NCI-H2196 (cell line): ENCODE measurements at regions not wholly inside any gene's neighbourhood (a gene's known extent, or its start where the extent isn't known, plus 50 kb on each side); places are given as distances from the start of the nearest gene placed in this dataset.

Experiments used
- DNase-seq: peaks from one replicate; lab custom pipeline; 2025; ENCODE audit not compliant: unreplicated experiment; lab: John Stamatoyannopoulos, UW

- no peak for DNase-seq
Measured at GRCh38 chr14:96725232-96725631, 72.0 kb upstream of the VRK1 start.

- no peak for DNase-seq
Measured at GRCh38 chr14:96727073-96727472, 70.1 kb upstream of the VRK1 start.

- no peak for DNase-seq
Measured at GRCh38 chr14:96727491-96727890, 69.7 kb upstream of the VRK1 start.

GRCh38 chr14:96727980-96728717 is 69.0 kb upstream of the VRK1 start:
- DNase-seq: no peak

- no peak for DNase-seq
Measured at GRCh38 chr14:96729889-96730288, 67.3 kb upstream of the VRK1 start.

GRCh38 chr14:96730386-96730785 is 66.8 kb upstream of the VRK1 start:
- no peak for DNase-seq

GRCh38 chr14:96734076-96734622 is 63.0 kb upstream of the VRK1 start:
- DNase-seq: no peak

GRCh38 chr14:96735526-96735925 is 61.7 kb upstream of the VRK1 start:
- no peak for DNase-seq

GRCh38 chr14:96736439-96736838 is 60.7 kb upstream of the VRK1 start:
- DNase-seq: no peak

GRCh38 chr14:96737881-96738280 is 59.3 kb upstream of the VRK1 start:
- DNase-seq: no peak

GRCh38 chr14:96739200-96739910 is 57.8 kb upstream of the VRK1 start:
- DNase-seq: no peak

- DNase-seq: peak; percentile 27
Measured at GRCh38 chr14:96741151-96741977, 55.8 kb upstream of the VRK1 start.

- no peak for DNase-seq
Measured at GRCh38 chr14:96744262-96744661, 52.9 kb upstream of the VRK1 start.

GRCh38 chr14:96745500-96746051 is 51.6 kb upstream of the VRK1 start:
- DNase-seq: no peak

- DNase-seq: no peak
Measured at GRCh38 chr14:96746101-96746500, 51.1 kb upstream of the VRK1 start.

- DNase-seq: no peak
Measured at GRCh38 chr14:96747006-96747405, 50.2 kb upstream of the VRK1 start.
